Endothelial cell (in vitro differentiated cells): ENCODE measurements at regions not wholly inside any gene's neighbourhood (a gene's known extent, or its start where the extent isn't known, plus 50 kb on each side); places are given as distances from the start of the nearest gene placed in this dataset.
"Not testable (repeated sequence)": the region's sequence is repeated elsewhere in the genome, so short reads cannot be mapped to it uniquely, and the experiment has no call there.

Experiments used
- DNase-seq: peaks from one replicate; pipeline ENCODE4 v3.0.0; 2021; ENCODE audit warnings: low spot score
- H3K27ac Mint-ChIP-seq: one replicate; pipeline ENCODE4 v1.8.0; 2021; ENCODE audit warnings: mixed read lengths, inconsistent platforms; ENCODE audit not compliant: unreplicated experiment
- H3K27me3 Mint-ChIP-seq: one replicate; pipeline ENCODE4 v1.8.0; 2021; ENCODE audit warnings: mild to moderate bottlenecking, moderate library complexity, mixed read lengths, inconsistent platforms; ENCODE audit not compliant: unreplicated experiment
- H3K36me3 Mint-ChIP-seq: one replicate; pipeline ENCODE4 v1.8.0; 2021; ENCODE audit warnings: mild to moderate bottlenecking, low read depth, mixed read lengths, inconsistent platforms; ENCODE audit not compliant: unreplicated experiment
- H3K4me1 Mint-ChIP-seq: one replicate; pipeline ENCODE4 v1.8.0; 2021; ENCODE audit warnings: mild to moderate bottlenecking, mixed read lengths, inconsistent platforms; ENCODE audit not compliant: unreplicated experiment
- H3K4me3 Mint-ChIP-seq: one replicate; pipeline ENCODE4 v1.8.0; 2021; ENCODE audit warnings: mild to moderate bottlenecking, mixed read lengths, inconsistent platforms; ENCODE audit not compliant: unreplicated experiment
- H3K9me3 Mint-ChIP-seq: one replicate; pipeline ENCODE4 v1.8.0; 2021; ENCODE audit warnings: mixed read lengths, inconsistent platforms; ENCODE audit not compliant: unreplicated experiment
- CTCF ChIP-seq: fragments of 200-600 bp; sonication (generic); IDR thresholded peaks from one replicate; pipeline ENCODE4 v1.5.0; 2021; ENCODE audit warnings: antibody characterized with exemption; ENCODE audit not compliant: unreplicated experiment

GRCh38 chr6:10343320-10343719, 71.6 kb downstream of the TFAP2A start:
- DNase-seq = no peak
- Mint-ChIP-seq H3K4me1 (no peaks in the 10 kb centered on the region), H3K36me3 (no peaks in the 10 kb centered on the region), H3K27ac (no peak overlapping the region), H3K9me3 (no peaks in the 10 kb centered on the region), H3K27me3 (no peaks in the 10 kb centered on the region), H3K4me3 (no peak overlapping the region)
- no peak for TF ChIP-seq CTCF

DNA sequence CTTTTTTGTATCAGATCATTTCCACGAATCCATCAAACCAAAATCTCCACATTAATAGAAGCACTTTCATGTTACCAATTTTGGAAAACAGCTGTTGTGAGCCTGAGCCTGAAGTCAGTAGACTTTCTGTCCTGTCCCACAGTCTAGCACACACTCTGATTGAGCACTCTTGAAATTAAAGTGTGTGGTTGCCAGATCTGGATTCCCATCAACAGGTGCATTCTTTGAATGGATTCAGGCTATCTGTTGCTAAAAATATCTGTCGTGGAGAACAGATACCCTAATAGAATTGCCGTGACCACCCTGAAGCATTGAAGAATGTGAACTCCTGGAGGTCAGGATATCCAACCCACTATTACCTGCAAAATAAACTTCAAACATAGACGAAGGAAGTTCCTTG, 73.3 kb downstream of the TFAP2A start:
- TF ChIP-seq CTCF = no peak
- no peak overlapping the region for H3K4me3 Mint-ChIP-seq
- H3K27ac Mint-ChIP-seq = no peak overlapping the region
- no peaks in the 10 kb centered on the region for H3K4me1 Mint-ChIP-seq
- H3K36me3 Mint-ChIP-seq = peaks cover 4% of the 10 kb centered on the region
- no peaks in the 10 kb centered on the region for H3K9me3 Mint-ChIP-seq
- peaks cover 2% of the 10 kb centered on the region for H3K27me3 Mint-ChIP-seq
- DNase-seq = no peak

- Mint-ChIP-seq H3K27me3 (peaks cover 2% of the 10 kb centered on the region), H3K27ac (no peak overlapping the region), H3K36me3 (peaks cover 4% of the 10 kb centered on the region), H3K4me3 (no peak overlapping the region), H3K4me1 (no peaks in the 10 kb centered on the region), H3K9me3 (no peaks in the 10 kb centered on the region)
- DNase-seq = no peak
- TF ChIP-seq CTCF = no peak
Measured at GRCh38 chr6:10338151-10338550, 76.7 kb downstream of the TFAP2A start.

- H3K4me3 Mint-ChIP-seq, H3K36me3 Mint-ChIP-seq, H3K27me3 Mint-ChIP-seq, H3K9me3 Mint-ChIP-seq, H3K4me1 Mint-ChIP-seq, DNase-seq, H3K27ac Mint-ChIP-seq: not testable (repeated sequence)
Measured at GRCh38 chr6:10337376-10337775, 77.5 kb downstream of the TFAP2A start.

DNA sequence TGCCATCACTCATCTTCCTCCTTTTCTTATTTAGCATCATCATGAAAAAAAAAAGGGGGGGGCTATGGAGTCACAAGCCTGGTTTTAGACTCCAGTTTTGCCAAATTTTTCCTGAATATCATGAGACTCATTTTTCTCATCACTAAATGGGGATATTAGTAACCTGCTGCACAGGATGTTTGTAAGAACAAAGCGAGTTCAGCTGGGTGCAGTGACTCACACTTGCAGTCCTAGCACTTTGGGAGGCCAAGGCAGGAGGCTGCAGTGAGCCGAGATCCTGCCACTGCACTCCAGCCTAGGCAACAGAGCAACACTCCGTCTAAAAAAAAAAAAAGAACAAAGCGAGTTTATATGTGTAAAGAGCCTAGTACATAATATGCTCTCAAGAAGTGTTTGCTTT, 82.8 kb downstream of the TFAP2A start:
- peaks cover 2% of the 10 kb centered on the region for H3K27me3 Mint-ChIP-seq
- no peak for TF ChIP-seq CTCF
- no peak overlapping the region for H3K27ac Mint-ChIP-seq

DNA sequence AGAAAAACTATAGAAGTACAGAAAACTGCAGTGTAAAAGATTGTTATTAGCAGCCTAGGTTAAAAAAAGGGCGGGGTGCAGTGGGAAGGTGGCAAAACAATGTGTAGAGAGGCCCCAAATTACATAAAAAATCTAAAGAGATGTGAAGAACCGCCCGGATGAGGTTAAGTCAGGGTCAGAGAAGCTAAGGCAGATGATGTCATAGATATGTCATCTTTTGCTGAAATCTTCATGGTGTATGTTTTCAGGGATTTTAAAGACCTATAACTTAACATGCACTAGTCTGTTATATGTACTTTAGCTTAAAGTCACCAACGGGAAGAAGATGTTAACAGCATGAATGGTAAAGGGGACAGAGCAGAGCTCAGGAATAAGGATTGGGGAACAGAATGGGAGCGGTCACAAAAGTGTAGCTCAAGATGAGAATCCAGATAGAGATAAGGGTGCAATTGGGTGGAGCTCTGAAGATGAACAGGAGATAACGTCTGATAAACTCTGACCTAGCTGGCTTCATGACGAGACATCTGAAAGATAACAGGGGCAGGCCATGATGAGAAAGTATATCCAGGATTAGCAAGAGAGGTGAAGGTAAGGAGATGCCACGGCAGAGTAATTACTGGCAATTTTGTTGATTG, 83.4 kb downstream of the TFAP2A start:
- Mint-ChIP-seq H3K27me3 (no peaks in the 10 kb centered on the region), H3K4me3 (no peak overlapping the region), H3K27ac (no peak overlapping the region), H3K4me1 (no peaks in the 10 kb centered on the region), H3K9me3 (no peaks in the 10 kb centered on the region), H3K36me3 (no peaks in the 10 kb centered on the region)
- no peak for DNase-seq
- no peak for TF ChIP-seq CTCF

More for the DNA sequence above, 82.8 kb downstream of the TFAP2A start:
- Mint-ChIP-seq H3K4me3 (no peak overlapping the region), H3K4me1 (no peaks in the 10 kb centered on the region), H3K9me3 (no peaks in the 10 kb centered on the region), H3K36me3 (peaks cover 4% of the 10 kb centered on the region)
- DNase-seq = no peak
